H1 (cell line): ENCODE measurements at regions not wholly inside any gene's neighbourhood (a gene's known extent, or its start where the extent isn't known, plus 50 kb on each side); places are given as distances from the start of the nearest gene placed in this dataset.

Experiments
- ATF3 ChIP-seq: IDR thresholded peaks from 2 replicates; pipeline ENCODE4 v1.6.1; 2011; ENCODE audit warnings: low read depth, mild to moderate bottlenecking, low read length; ENCODE audit not compliant: insufficient read depth
- BRCA1 ChIP-seq: IDR thresholded peaks from 2 replicates; pipeline ENCODE4 v1.6.1; 2012; ENCODE audit warnings: low read depth, low read length, improper control_type of control experiment
- CREB1 ChIP-seq: IDR thresholded peaks from 2 replicates; pipeline ENCODE4 v1.6.1; 2012; ENCODE audit warnings: inconsistent platforms
- CTCF ChIP-seq, 3 experiments: IDR thresholded peaks; 1 replicate in 2 of 3; 2 replicates in 1 of 3; pipeline versions ENCODE4 v1.5.1 to v1.6.1; 2011; ENCODE audit warnings: low read length in 3 of 3, mild to moderate bottlenecking in 3 of 3, inconsistent platforms in 2 of 3, low read depth in 1 of 3, moderate library complexity in 1 of 3; ENCODE audit not compliant: insufficient read depth in 1 of 3; ENCODE audit errors: control extremely low read depth in 1 of 3
- EZH2 ChIP-seq: fragments of 200-600 bp; sonication (generic); IDR thresholded peaks from 2 replicates; pipeline ENCODE4 v1.7.1; 2012; ENCODE audit warnings: low read depth, mild to moderate bottlenecking, moderate library complexity, low read length, inconsistent platforms; ENCODE audit not compliant: severe bottlenecking
- GTF2F1 ChIP-seq: IDR thresholded peaks from 2 replicates; pipeline ENCODE4 v1.6.1; 2012; ENCODE audit warnings: low read depth, low read length, improper control_type of control experiment, borderline replicate concordance
- MAX ChIP-seq: IDR thresholded peaks from 2 replicates; pipeline ENCODE4 v1.6.1; 2012; ENCODE audit warnings: inconsistent platforms
- RBBP5 ChIP-seq: IDR thresholded peaks from 2 replicates; pipeline ENCODE4 v1.7.1; 2012; ENCODE audit warnings: low read depth, mild to moderate bottlenecking, inconsistent platforms, low read length, moderate library complexity, borderline replicate concordance
- TAF1 ChIP-seq: IDR thresholded peaks from 2 replicates; pipeline ENCODE4 v1.6.1; 2011; ENCODE audit warnings: mild to moderate bottlenecking, low read depth, low read length
- USF2 ChIP-seq: IDR thresholded peaks from 2 replicates; pipeline ENCODE4 v1.6.1; 2011; ENCODE audit warnings: low read length, improper control_type of control experiment
- ZNF274 ChIP-seq: IDR thresholded peaks from 2 replicates; pipeline ENCODE4 v1.7.0; 2012; ENCODE audit warnings: low read length, borderline replicate concordance; ENCODE audit errors: extremely low read depth

- TF ChIP-seq GTF2F1 (no peak), CREB1 (no peak), USF2 (no peak), CTCF (IDR thresholded peaks at IDR 0.05; ENCODE audit: control extremely low read depth in 1 of 3, insufficient read depth in 1 of 3, low read depth in 1 of 3, low read length in 3 of 3) (no peak), TAF1 (no peak), ZNF274 (no peak), EZH2 (no peak), ATF3 (no peak), BRCA1 (no peak), RBBP5 (no peak), MAX (no peak)
Measured at GRCh38 chrX:15059474-15059873, 186.3 kb downstream of the MOSPD2 start.
